KG1 (cell line): ENCODE measurements at regions not wholly inside any gene's neighbourhood (a gene's known extent, or its start where the extent isn't known, plus 50 kb on each side); places are given as distances from the start of the nearest gene placed in this dataset.
A peak's percentile ranks its signal among the peaks of the same experiment; 100 is the strongest.
"Not testable (repeated sequence)": the region's sequence is repeated elsewhere in the genome, so short reads cannot be mapped to it uniquely, and the experiment has no call there.

Source experiments
- DNase-seq: peaks from one replicate; lab custom pipeline; 2025; lab: John Stamatoyannopoulos, UW

DNA sequence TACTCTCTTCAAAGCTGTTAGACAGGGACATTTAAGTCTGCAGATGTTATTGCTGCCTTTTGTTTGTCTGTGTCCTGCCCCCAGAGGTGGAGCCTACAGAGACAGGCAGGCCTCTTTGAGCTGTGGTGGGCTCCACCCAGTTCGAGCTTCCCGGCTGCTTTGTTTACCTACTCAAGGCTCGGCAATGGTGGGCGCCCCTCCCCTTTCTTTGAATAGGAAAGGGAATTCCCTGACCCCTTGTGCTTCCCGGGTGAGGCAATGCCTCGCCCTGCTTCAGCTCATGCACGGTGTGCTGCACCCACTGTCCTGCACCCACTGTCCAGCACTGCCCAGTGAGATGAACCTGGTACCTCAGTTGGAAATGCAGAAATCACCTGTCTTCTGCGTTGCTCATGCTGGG, 435.8 kb upstream of the GRIN3A start:
- DNase-seq, result not testable (repeated sequence)

DNA sequence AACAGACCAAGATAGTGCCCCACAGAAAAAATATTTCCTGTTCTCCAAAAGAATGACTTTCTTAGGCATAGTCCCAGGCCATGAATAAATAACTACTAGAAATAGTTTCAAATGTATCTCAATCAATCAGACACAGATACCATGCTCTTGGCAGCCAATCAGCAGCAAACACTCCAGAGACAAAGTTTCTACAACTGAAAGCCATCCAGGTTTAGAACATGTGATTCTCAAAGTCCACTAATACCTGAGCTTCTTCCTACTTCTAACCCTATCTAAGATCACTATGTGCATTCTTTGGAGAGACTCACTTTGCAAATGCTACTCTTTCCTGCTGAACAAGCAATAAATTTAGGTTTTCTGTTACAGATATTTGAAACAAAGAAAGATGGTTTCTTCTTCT, 425.8 kb upstream of the GRIN3A start:
- no peak for DNase-seq

- not testable (repeated sequence) for DNase-seq
Observed at GRCh38 chr9:102153081-102153480, 414.6 kb upstream of the GRIN3A start.

- peak; percentile 44 for DNase-seq
Observed at GRCh38 chr9:102135768-102136167, 397.3 kb upstream of the GRIN3A start.

DNA sequence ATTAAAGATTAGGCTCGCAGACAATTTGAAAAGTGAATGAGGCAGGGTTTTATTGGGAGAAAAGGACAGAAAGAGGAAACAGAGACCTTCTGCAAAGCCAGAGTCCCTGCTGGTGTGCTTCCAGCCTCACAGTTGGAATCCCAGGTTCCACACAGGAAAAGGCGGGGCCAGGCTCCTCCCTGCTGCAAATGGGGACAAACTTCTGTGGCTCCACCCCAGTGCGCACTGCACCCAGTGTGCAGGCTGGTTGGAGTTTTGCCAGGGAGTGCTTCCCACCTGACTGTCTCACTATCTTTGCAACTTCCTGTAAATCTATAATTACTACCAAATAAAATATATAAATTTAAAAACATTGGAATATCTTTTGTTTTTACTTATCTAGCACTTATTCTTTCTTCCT, 386.0 kb upstream of the GRIN3A start:
- no peak for DNase-seq

- DNase-seq, result no peak
Observed at GRCh38 chr9:102114557-102114956, 376.1 kb upstream of the GRIN3A start.

- DNase-seq, result no peak
Observed at GRCh38 chr9:102113191-102113590, 374.7 kb upstream of the GRIN3A start.

- DNase-seq, result no peak
Observed at GRCh38 chr9:102106439-102106838, 368.0 kb upstream of the GRIN3A start.

DNA sequence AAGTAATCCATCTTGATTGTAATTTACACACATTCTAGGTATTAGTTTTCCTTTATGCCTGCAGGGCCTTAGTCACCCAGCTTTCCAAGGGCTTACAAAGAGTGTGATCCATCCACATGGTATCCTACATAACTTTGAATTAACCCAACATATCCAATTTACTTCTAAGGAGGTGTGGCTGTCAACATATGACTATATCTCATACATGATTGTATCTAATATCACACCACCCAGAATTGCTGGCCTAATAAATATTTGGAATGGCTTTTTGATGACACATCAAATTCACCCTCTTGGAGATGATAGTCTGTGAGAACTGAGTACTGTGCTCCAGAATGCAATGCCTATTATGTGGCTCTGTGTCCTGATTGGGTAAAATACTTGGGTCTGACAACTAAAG, 363.3 kb upstream of the GRIN3A start:
- no peak for DNase-seq

DNA sequence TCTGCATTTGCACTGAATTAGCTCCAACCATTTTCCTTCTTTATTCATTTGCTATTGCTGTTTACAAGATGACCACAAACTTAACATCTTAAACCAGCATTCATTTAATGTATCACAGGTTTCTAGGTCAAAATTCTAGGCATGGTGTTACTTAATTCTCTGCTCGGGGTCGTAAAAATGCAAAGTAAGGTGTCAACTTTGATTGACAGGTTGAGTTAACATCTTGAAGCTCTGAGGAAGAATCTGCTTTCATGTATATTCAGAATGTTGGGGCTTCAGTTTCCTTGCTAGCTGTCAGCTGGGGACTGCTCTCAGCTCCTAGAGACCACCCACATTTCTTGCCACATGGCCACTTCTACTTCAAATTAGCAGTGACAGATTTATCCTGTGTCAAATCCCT, 348.7 kb upstream of the GRIN3A start:
- DNase-seq, result no peak

GRCh38 chr9:102085548-102085947, 347.1 kb upstream of the GRIN3A start:
- DNase-seq, result no peak

DNA sequence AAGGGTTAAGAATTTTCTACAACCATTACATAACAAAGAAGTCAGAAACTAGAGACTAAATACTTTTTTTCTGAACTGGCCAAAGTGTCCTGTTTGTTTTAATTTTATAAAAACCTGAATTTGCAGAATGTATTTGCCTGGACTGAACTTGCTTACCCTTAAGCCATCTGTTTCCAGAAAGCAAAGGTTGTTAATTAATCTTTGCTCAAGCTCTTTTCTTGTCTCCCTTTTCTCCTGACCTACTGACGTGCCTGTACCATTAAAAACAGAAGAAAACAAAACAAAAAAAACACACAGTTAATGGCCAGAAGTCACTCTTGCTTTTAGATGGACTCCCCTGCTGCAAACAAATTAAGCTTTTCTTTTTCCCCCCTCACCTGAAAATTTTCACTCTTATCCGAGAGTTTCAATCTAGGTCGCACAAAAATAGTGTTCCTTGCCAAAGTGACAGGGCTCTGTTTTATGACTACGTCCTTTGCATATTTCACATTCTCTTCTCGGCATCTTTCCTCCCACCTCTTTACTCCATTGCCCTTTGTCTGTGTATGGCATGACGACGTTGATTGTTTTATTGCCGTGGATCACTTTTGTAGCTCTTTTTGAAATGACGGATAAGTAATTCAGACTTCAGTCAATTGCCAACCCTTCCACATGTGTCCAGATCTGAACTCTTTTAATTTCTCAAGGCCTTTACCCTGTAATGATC, 333.8 kb upstream of the GRIN3A start:
- DNase-seq, result no peak

DNA sequence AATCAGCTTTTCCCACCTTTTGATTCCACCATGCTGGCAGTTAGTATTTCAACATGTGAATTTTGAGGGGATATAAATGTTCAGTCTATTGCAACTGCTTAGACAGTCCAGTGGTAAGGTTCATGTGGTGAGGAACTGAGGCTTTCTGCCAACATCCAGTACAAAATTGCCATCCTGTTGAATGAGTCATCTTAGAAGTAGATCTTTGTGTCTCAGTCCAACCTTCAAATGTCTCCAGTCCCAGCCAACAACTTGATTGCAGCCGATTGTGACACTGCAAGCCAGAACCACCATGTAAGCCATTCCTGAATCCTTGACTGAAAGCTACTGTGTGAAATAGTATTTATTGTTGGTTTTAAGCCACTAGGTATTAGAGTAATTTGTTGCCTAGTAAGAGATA, 331.5 kb upstream of the GRIN3A start:
- DNase-seq, result no peak

DNA sequence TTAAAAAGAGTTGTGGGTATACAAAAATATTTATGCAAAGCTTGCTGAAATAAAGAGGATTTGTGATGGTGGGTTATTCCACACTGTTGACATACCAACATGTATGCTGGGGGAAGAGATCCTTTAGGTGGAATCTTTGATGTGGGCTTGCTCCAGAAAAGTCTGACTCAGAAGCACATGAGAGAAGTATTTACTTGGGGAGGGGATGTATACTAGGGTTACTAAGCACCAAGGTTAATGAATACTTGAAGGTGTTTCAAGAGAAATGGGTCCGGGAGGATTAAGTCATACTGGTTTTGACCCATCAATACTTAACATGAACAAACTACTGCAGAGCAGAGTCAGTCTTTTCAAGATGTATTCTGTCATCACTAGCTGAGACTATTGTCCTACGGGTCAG, 316.4 kb upstream of the GRIN3A start:
- DNase-seq, result no peak

GRCh38 chr9:102049586-102050246, 311.3 kb upstream of the GRIN3A start:
- peak; percentile 27 for DNase-seq

- no peak for DNase-seq
Observed at GRCh38 chr9:102047549-102047948, 309.1 kb upstream of the GRIN3A start.

DNA sequence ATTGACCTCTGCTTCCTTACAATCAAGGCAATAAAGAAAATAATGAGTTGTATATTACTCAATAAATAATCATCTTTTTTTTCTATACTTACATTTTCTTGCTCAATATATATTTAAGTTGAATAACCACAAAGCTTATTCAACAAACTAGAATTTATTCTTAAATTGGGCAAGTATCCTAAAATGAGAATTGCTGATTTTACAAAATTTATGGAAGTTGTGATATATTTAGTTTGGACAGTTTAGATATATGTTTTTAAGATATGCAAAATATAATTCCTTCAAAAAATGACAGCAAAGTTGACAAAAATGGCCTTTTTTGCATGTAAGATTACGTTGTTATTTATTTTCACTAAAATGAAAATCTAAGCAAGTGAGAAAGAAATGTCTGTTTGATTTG, 305.7 kb upstream of the GRIN3A start:
- DNase-seq, result no peak

DNA sequence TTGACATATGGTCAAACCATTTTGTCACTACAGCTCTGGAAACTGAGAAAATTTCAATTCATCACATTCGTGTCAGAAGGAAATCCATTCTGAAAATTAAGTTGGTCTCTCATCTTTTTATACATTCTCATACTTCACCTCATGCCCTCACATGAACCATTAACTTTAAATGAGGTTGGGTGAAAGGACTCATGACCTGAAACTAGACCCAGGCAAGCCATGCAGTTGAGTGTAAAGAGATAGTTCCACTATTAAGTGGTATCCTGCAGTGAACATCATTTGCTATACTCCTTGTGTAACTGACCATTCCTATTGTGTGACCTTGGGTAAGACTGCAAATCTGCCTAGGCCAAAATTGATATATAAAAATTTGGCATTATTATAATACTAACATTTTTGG, 299.6 kb upstream of the GRIN3A start:
- DNase-seq, result no peak

GRCh38 chr9:102035929-102036328, 297.5 kb upstream of the GRIN3A start:
- DNase-seq, result no peak

DNA sequence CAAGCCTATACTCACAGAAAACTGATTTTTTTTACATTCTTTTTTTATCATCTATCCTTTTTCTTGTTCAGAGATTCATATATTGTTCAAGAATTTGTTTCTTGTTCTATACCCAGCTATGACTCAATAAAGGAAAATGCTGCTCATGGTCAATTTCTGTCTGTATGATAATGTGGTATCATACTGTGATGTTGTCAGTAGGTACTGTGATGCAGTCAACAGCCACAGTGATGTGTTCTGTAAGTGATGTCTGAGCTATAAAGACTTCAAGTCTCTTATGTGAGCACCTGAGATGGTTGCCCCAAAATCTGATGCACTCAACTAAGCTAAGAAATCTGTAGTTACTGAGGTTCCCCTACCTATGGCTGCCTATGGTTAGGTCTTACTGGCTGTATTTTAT, 294.2 kb upstream of the GRIN3A start:
- DNase-seq, result no peak

- DNase-seq, result no peak
Observed at GRCh38 chr9:102000956-102001355, 262.5 kb upstream of the GRIN3A start.

DNA sequence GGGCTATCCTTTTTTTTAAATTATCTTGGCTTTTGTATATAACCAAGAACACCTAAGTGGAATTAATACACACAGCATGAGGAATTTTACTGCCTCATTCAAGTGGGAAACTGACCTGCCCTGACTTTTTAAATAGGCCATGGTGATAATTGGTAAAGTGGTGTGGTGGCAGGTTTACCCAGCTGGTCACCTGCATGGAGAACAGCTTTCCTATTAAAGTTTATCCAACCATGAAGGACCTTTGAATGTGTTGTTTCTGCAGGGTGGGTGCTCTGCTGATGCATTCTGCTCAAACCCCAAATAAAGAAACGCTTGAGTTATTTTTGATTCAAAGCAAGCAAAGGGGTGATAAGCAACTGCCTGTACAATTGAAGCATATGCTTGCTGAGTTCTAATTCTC, 261.0 kb upstream of the GRIN3A start:
- no peak for DNase-seq

- no peak for DNase-seq
Observed at GRCh38 chr9:101995231-101995630, 256.8 kb upstream of the GRIN3A start.

DNA sequence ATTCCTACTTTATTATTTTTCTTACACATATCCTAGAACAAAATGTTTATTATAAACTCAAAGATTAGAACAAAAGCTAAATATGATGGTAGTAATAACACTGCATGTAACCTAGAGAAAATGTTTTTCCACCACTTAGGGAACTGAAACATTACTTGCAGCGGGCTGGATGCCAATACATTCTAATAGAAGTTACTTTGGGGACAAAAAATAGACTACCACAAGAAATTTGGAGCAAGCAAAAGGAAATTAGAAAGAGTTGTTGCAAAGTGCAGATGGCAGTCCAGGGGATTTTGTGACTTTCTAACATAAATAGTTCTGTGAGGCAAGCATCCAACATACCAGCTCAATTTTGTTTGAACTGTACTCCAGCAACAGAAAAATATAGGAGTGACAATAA, 255.3 kb upstream of the GRIN3A start:
- no peak for DNase-seq
